GM18907 (cell line): ENCODE measurements at regions not wholly inside any gene's neighbourhood (a gene's known extent, or its start where the extent isn't known, plus 50 kb on each side); places are given as distances from the start of the nearest gene placed in this dataset.

ENCODE experiments used
- ATAC-seq: cut with Tn5 transposase; IDR thresholded peaks from one replicate; pipeline ENCODE4 v1.9.1; 2021; ENCODE audit warnings: mild to moderate bottlenecking, moderate library complexity; ENCODE audit not compliant: unreplicated experiment

GRCh38 chr10:35922876-35923600 lies 280.9 kb upstream of the FZD8 start:
- no peak for ATAC-seq

GRCh38 chr10:35921866-35922350 lies 279.8 kb upstream of the FZD8 start:
- no peak for ATAC-seq

GRCh38 chr10:35916791-35917190 lies 274.7 kb upstream of the FZD8 start:
- no peak for ATAC-seq

GRCh38 chr10:35913628-35914027 lies 271.5 kb upstream of the FZD8 start:
- no peak for ATAC-seq

- no peak for ATAC-seq
These were observed 270.8 kb upstream of the FZD8 start for GRCh38 chr10:35912615-35913569.

- ATAC-seq = no peak
These were observed 269.9 kb upstream of the FZD8 start for GRCh38 chr10:35911954-35912353.

GRCh38 chr10:35911233-35911632 lies 269.1 kb upstream of the FZD8 start:
- ATAC-seq = no peak

- ATAC-seq = no peak
These were observed 268.1 kb upstream of the FZD8 start for GRCh38 chr10:35910234-35910633.

- no peak for ATAC-seq
These were observed 267.1 kb upstream of the FZD8 start for GRCh38 chr10:35909121-35909720.

GRCh38 chr10:35908451-35908850 lies 266.4 kb upstream of the FZD8 start:
- ATAC-seq = no peak

- ATAC-seq = no peak
These were observed 265.5 kb upstream of the FZD8 start for GRCh38 chr10:35907548-35907947.

GRCh38 chr10:35906155-35906554 lies 264.1 kb upstream of the FZD8 start:
- ATAC-seq = no peak

- no peak for ATAC-seq
These were observed 260.9 kb upstream of the FZD8 start for GRCh38 chr10:35903021-35903420.

- no peak for ATAC-seq
These were observed 256.8 kb upstream of the FZD8 start for GRCh38 chr10:35898716-35899440.

- no peak for ATAC-seq
These were observed 253.9 kb upstream of the FZD8 start for GRCh38 chr10:35896001-35896400.

GRCh38 chr10:35895331-35895730 lies 253.2 kb upstream of the FZD8 start:
- ATAC-seq = no peak

- no peak for ATAC-seq
These were observed 250.4 kb upstream of the FZD8 start for GRCh38 chr10:35892526-35892925.

- ATAC-seq = no peak
These were observed 248.8 kb upstream of the FZD8 start for GRCh38 chr10:35890676-35891495.

GRCh38 chr10:35889971-35890675 lies 248.0 kb upstream of the FZD8 start:
- ATAC-seq = no peak
